Astrocyte (in vitro differentiated cells and primary cell): ENCODE measurements at regions not wholly inside any gene's neighbourhood (a gene's known extent, or its start where the extent isn't known, plus 50 kb on each side); places are given as distances from the start of the nearest gene placed in this dataset.

Source experiments
- DNase-seq: peaks from one replicate; pipeline ENCODE4 v3.0.0-alpha.2; 2010; ENCODE audit warnings: low read depth
- FAIRE-seq: peaks from 2 replicates; lab custom pipeline; 2011; peaks lifted over from hg19 to GRCh38; lab: Jason Lieb, UNC
- H2AFZ ChIP-seq: 2 replicates; pipeline ENCODE4 v1.6.0; 2012; ENCODE audit warnings: low read depth, low read length, inconsistent platforms
- H3K27ac ChIP-seq: 2 replicates; pipeline ENCODE4 v1.5.1; 2011; ENCODE audit warnings: low read depth, low read length, inconsistent platforms
- H3K27me3 ChIP-seq: 2 replicates; pipeline ENCODE4 v1.6.0; 2011; ENCODE audit warnings: low read length, inconsistent platforms; ENCODE audit not compliant: insufficient read depth
- H3K36me3 ChIP-seq: 2 replicates; pipeline ENCODE4 v1.5.1; 2011; ENCODE audit warnings: low read length, inconsistent platforms; ENCODE audit not compliant: insufficient read depth
- H3K4me1 ChIP-seq: 2 replicates; pipeline ENCODE4 v1.5.1; 2011; ENCODE audit warnings: low read length, inconsistent platforms; ENCODE audit not compliant: insufficient read depth
- H3K4me2 ChIP-seq: 2 replicates; pipeline ENCODE4 v1.6.0; 2012; ENCODE audit warnings: low read length, inconsistent platforms
- H3K4me3 ChIP-seq: 2 replicates; pipeline ENCODE4 v1.5.1; 2011; ENCODE audit warnings: low read depth, mild to moderate bottlenecking, low read length, inconsistent platforms; ENCODE audit not compliant: insufficient read depth
- H3K79me2 ChIP-seq: 2 replicates; pipeline ENCODE4 v1.6.0; 2012; ENCODE audit warnings: mild to moderate bottlenecking, low read length, inconsistent platforms; ENCODE audit not compliant: insufficient read depth
- H3K9ac ChIP-seq: 2 replicates; pipeline ENCODE4 v1.6.0; 2012; ENCODE audit warnings: mild to moderate bottlenecking, low read length, inconsistent platforms
- H3K9me3 ChIP-seq: 2 replicates; pipeline ENCODE4 v1.5.1; 2012; ENCODE audit warnings: low read depth, mild to moderate bottlenecking, low read length, inconsistent platforms; ENCODE audit not compliant: insufficient read depth
- H4K20me1 ChIP-seq: 2 replicates; pipeline ENCODE4 v1.6.0; 2012; ENCODE audit warnings: low read length, inconsistent platforms; ENCODE audit not compliant: insufficient read depth
- H3K27ac Mint-ChIP-seq: one replicate; pipeline ENCODE4 v1.8.0; 2021; ENCODE audit warnings: mild to moderate bottlenecking, mixed read lengths; ENCODE audit not compliant: unreplicated experiment
- H3K27me3 Mint-ChIP-seq: one replicate; pipeline ENCODE4 v1.8.0; 2021; ENCODE audit warnings: low read depth, mixed read lengths; ENCODE audit not compliant: unreplicated experiment
- H3K36me3 Mint-ChIP-seq: one replicate; pipeline ENCODE4 v1.8.0; 2021; ENCODE audit warnings: low read depth, mixed read lengths; ENCODE audit not compliant: unreplicated experiment
- H3K4me1 Mint-ChIP-seq: one replicate; pipeline ENCODE4 v1.8.0; 2021; ENCODE audit warnings: low read depth, mixed read lengths; ENCODE audit not compliant: unreplicated experiment
- H3K4me3 Mint-ChIP-seq: one replicate; pipeline ENCODE4 v1.8.0; 2021; ENCODE audit warnings: mild to moderate bottlenecking, moderate library complexity, mixed read lengths; ENCODE audit not compliant: unreplicated experiment
- H3K9me3 Mint-ChIP-seq: one replicate; pipeline ENCODE4 v1.8.0; 2021; ENCODE audit warnings: mild to moderate bottlenecking, mixed read lengths; ENCODE audit not compliant: unreplicated experiment
- EZH2 ChIP-seq: IDR thresholded peaks from 2 replicates; pipeline ENCODE4 v1.6.1; 2012; ENCODE audit warnings: mild to moderate bottlenecking, low read length, inconsistent platforms; ENCODE audit not compliant: insufficient read depth
- TF ChIP-seq, protein P1 (sequence below): IDR thresholded peaks from 2 replicates; pipeline ENCODE4 v1.5.1; 2011; ENCODE audit warnings: low read depth, mild to moderate bottlenecking, inconsistent platforms, low read length, moderate library complexity; ENCODE audit not compliant: insufficient read depth

DNA sequence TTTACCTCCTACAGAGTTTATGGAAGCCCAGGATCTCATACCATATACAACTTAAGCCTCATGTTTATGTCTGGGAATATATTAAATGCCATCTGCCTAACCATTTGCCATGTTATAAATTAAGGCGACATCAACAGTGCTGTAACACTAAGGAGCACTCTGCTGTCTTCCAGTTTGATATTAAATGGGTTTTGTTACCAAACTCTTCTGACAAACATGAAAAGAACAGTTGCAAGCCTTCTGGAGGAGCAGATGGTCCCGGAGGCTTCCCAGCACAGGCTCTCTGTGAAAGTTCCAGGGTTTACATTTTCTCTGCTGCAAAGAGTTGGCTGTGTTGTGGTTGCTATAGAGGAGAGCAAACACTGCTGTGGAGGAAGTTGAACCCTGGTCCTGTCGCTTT, 545.3 kb upstream of the SALL1 start:
- FAIRE-seq (no peak), DNase-seq (no peak)
- Histone ChIP-seq H2AFZ (no peak overlapping the region), H3K36me3 (no peaks in the 10 kb centered on the region), H3K9me3 (no peaks in the 10 kb centered on the region), H4K20me1 (no peaks in the 10 kb centered on the region), H3K79me2 (no peaks in the 10 kb centered on the region), H3K4me1 (no peaks in the 10 kb centered on the region), H3K27ac (no peak overlapping the region), H3K27me3 (no peaks in the 10 kb centered on the region), H3K4me2 (no peak overlapping the region), H3K4me3 (no peak overlapping the region), H3K9ac (no peak overlapping the region)
- Mint-ChIP-seq H3K27ac (no peak overlapping the region), H3K9me3 (peaks cover 5% of the 10 kb centered on the region), H3K27me3 (peaks cover 8% of the 10 kb centered on the region), H3K36me3 (no peaks in the 10 kb centered on the region), H3K4me1 (no peaks in the 10 kb centered on the region), H3K4me3 (no peak overlapping the region)
- no peak for TF ChIP-seq EZH2
- TF ChIP-seq, protein P1, sequence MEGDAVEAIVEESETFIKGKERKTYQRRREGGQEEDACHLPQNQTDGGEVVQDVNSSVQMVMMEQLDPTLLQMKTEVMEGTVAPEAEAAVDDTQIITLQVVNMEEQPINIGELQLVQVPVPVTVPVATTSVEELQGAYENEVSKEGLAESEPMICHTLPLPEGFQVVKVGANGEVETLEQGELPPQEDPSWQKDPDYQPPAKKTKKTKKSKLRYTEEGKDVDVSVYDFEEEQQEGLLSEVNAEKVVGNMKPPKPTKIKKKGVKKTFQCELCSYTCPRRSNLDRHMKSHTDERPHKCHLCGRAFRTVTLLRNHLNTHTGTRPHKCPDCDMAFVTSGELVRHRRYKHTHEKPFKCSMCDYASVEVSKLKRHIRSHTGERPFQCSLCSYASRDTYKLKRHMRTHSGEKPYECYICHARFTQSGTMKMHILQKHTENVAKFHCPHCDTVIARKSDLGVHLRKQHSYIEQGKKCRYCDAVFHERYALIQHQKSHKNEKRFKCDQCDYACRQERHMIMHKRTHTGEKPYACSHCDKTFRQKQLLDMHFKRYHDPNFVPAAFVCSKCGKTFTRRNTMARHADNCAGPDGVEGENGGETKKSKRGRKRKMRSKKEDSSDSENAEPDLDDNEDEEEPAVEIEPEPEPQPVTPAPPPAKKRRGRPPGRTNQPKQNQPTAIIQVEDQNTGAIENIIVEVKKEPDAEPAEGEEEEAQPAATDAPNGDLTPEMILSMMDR = no peak

DNA sequence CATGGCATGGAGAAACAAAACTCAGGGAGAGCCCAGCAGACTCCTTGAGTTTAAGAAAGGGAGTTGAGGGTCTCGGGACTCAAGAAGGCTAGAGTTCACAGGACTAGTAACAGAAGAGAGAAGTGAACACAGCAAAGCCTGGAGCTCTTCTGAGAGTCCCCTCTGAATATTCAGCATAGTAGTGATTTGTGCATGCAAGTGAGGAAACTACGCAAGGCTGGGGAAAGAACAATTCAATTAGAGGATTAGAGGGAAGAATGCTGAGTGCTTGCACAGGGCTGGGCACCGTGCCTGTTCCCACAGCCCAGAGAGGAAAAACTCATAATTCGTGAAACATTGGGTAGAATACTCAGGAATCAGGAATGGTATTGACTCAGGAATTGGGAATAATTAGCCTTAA, 540.0 kb upstream of the SALL1 start:
- no peaks in the 10 kb centered on the region for H3K4me1 ChIP-seq
- no peak for FAIRE-seq

DNA sequence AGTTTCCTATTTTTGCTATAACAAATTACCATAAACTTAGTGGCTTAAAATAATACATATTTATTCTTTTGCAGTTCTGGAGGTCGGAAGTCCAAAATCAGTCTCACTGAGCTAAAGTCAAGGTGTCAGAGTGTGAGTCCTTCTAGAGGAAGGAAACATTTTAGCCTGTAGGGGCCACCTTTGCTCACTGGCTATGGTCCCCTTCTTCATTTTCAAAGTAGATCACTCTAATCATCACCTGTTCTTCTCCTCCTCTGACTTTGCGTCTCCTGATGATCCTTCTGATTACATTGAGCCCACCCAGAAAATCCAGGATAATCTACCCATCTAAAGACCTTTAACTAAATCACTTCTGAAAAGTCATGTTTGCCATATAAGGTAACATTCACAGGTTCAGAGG, 534.4 kb upstream of the SALL1 start:
- peaks cover 5% of the 10 kb centered on the region for H3K27me3 Mint-ChIP-seq
- Histone ChIP-seq H3K4me1 (no peaks in the 10 kb centered on the region), H3K27ac (no peak overlapping the region), H2AFZ (no peak overlapping the region), H3K4me3 (no peak overlapping the region), H3K9ac (no peak overlapping the region), H3K4me2 (no peak overlapping the region), H3K36me3 (no peaks in the 10 kb centered on the region), H3K79me2 (no peaks in the 10 kb centered on the region), H3K27me3 (no peaks in the 10 kb centered on the region), H4K20me1 (no peaks in the 10 kb centered on the region), H3K9me3 (no peaks in the 10 kb centered on the region)
- no peaks in the 10 kb centered on the region for H3K36me3 Mint-ChIP-seq
- H3K4me1 Mint-ChIP-seq = no peaks in the 10 kb centered on the region
- FAIRE-seq = no peak
- H3K9me3 Mint-ChIP-seq = no peaks in the 10 kb centered on the region
- no peak for TF ChIP-seq EZH2
- TF ChIP-seq, protein P1 = no peak
- H3K27ac Mint-ChIP-seq = no peak overlapping the region
- no peak overlapping the region for H3K4me3 Mint-ChIP-seq
- DNase-seq = no peak

More for the DNA sequence above, 540.0 kb upstream of the SALL1 start:
- Histone ChIP-seq H4K20me1 (no peaks in the 10 kb centered on the region), H3K79me2 (no peaks in the 10 kb centered on the region), H3K9ac (no peak overlapping the region), H3K4me2 (no peak overlapping the region), H3K36me3 (no peaks in the 10 kb centered on the region), H3K27ac (no peak overlapping the region), H2AFZ (no peak overlapping the region), H3K9me3 (no peaks in the 10 kb centered on the region), H3K27me3 (no peaks in the 10 kb centered on the region), H3K4me3 (no peak overlapping the region)
- no peaks in the 10 kb centered on the region for H3K36me3 Mint-ChIP-seq
- no peak overlapping the region for H3K4me3 Mint-ChIP-seq
- no peaks in the 10 kb centered on the region for H3K4me1 Mint-ChIP-seq
- H3K27ac Mint-ChIP-seq = no peak overlapping the region
- peaks cover 5% of the 10 kb centered on the region for H3K9me3 Mint-ChIP-seq
- TF ChIP-seq, protein P1 = no peak
- no peak for TF ChIP-seq EZH2
- DNase-seq = no peak
- H3K27me3 Mint-ChIP-seq = peaks cover 5% of the 10 kb centered on the region
